Thyroid gland (tissue), 4 donors: ENCODE measurements at regions not wholly inside any gene's neighbourhood (a gene's known extent, or its start where the extent isn't known, plus 50 kb on each side); places are given as distances from the start of the nearest gene placed in this dataset.

Experiments
- CTCF ChIP-seq, 6 experiments: fragments of 200-600 bp in 3 of 6; fragments of 450-650 bp in 3 of 6; sonication (generic) in 3 of 6; IDR thresholded peaks; one replicate each; pipeline ENCODE4 v1.5.1; 2016 to 2019; ENCODE audit warnings: antibody characterized with exemption in 6 of 6, mild to moderate bottlenecking in 2 of 6, inconsistent platforms in 1 of 6, moderate library complexity in 1 of 6
- POLR2A ChIP-seq, 2 donors: fragments of 450-650 bp; IDR thresholded peaks; one replicate each; pipeline ENCODE4 v1.6.1; 2017; ENCODE audit warnings: antibody characterized with exemption in 2 of 2, mild to moderate bottlenecking in 2 of 2, moderate library complexity in 1 of 2

GRCh38 chr14:49250109-49250508 lies 336.1 kb downstream of the RPS29 start:
- TF ChIP-seq CTCF (IDR thresholded peaks at IDR 0.05) (no peak), POLR2A (IDR thresholded peaks at IDR 0.05) (no peak)
